H1 (cell line): ENCODE measurements at regions not wholly inside any gene's neighbourhood (a gene's known extent, or its start where the extent isn't known, plus 50 kb on each side); places are given as distances from the start of the nearest gene placed in this dataset.

Experiments
- CTCF ChIA-PET: fragments of 300-600 bp; sonication (Branson Sonifier 250); formaldehyde crosslinking; loops from one replicate; lab custom pipeline; 2021; ENCODE audit not compliant: partially characterized antibody; lab: Charles Lee
- POLR2A ChIA-PET: fragments of 300-600 bp; sonication (Branson Sonifier 250); formaldehyde crosslinking; loops from one replicate; lab custom pipeline; 2021; ENCODE audit warnings: inconsistent platforms; ENCODE audit not compliant: partially characterized antibody; lab: Charles Lee
- DNase-seq, 2 experiments: peaks; one replicate each; pipeline versions ENCODE4 v3.0.0 to v3.0.0-alpha.2; 2010 to 2022; ENCODE audit warnings: low spot score in 2 of 2, low read depth in 1 of 2, mixed read lengths in 1 of 2
- FAIRE-seq: peaks from 2 replicates; lab custom pipeline; 2011; peaks lifted over from hg19 to GRCh38; lab: Jason Lieb, UNC
- H2AFZ ChIP-seq: 2 replicates; pipeline ENCODE4 v1.8.1; 2012; ENCODE audit warnings: low read length, inconsistent platforms
- H2AK5ac ChIP-seq: 2 replicates; pipeline ENCODE4 v1.6.1; 2013; ENCODE audit warnings: low read depth, low read length
- H2BK120ac ChIP-seq: replicated peaks from 2 replicates; pipeline ENCODE3; 2013; ENCODE audit warnings: low read depth, low read length, inconsistent platforms
- H2BK12ac ChIP-seq: 2 replicates; pipeline ENCODE4 v1.6.1; 2013; ENCODE audit warnings: low read depth, low read length
- H2BK15ac ChIP-seq: 2 replicates; pipeline ENCODE4 v1.6.1; 2013; ENCODE audit warnings: low read length
- H2BK20ac ChIP-seq: 2 replicates; pipeline ENCODE4 v1.6.1; 2013; ENCODE audit warnings: low read length
- H2BK5ac ChIP-seq: 2 replicates; pipeline ENCODE4 v1.6.1; 2013; ENCODE audit warnings: low read depth, low read length
- H3K14ac ChIP-seq: 2 replicates; pipeline ENCODE4 v1.6.1; 2013; ENCODE audit warnings: inconsistent platforms; ENCODE audit not compliant: insufficient read length
- H3K18ac ChIP-seq: 2 replicates; pipeline ENCODE4 v1.6.1; 2013; ENCODE audit warnings: low read length; ENCODE audit errors: extremely low read depth
- H3K23ac ChIP-seq: 2 replicates; pipeline ENCODE4 v1.6.1; 2013; ENCODE audit warnings: inconsistent platforms; ENCODE audit not compliant: insufficient read length
- H3K23me2 ChIP-seq: 2 replicates; pipeline ENCODE4 v1.6.1; 2013; ENCODE audit warnings: low read depth, low read length
- H3K27ac ChIP-seq: 2 replicates; pipeline ENCODE4 v1.6.1; 2011; ENCODE audit warnings: low read depth, low read length, inconsistent platforms
- H3K27me3 ChIP-seq, 4 experiments: replicated peaks in 1 of 4; 1 replicate in 1 of 4; 2 replicates in 3 of 4; pipeline versions ENCODE4 v1.6.1 to v1.8.1; 2011 to 2013; ENCODE audit warnings: low read length in 3 of 4, mild to moderate bottlenecking in 3 of 4, inconsistent platforms in 2 of 4, mixed read lengths in 2 of 4, moderate library complexity in 1 of 4; ENCODE audit not compliant: control insufficient read depth in 3 of 4, insufficient read depth in 3 of 4; ENCODE audit errors: extremely low read depth in 1 of 4
- H3K36me3 ChIP-seq, 4 experiments: 2 replicates each; pipeline versions ENCODE4 v1.6.1 to v1.8.1; 2011 to 2013; ENCODE audit warnings: mild to moderate bottlenecking in 4 of 4, low read length in 3 of 4, moderate library complexity in 2 of 4, control low read depth in 1 of 4, inconsistent platforms in 1 of 4; ENCODE audit not compliant: insufficient read depth in 4 of 4, control insufficient read depth in 2 of 4
- H3K4ac ChIP-seq: replicated peaks from 2 replicates; pipeline ENCODE3; 2013; ENCODE audit warnings: low read length, low read depth, mixed read lengths, inconsistent platforms; ENCODE audit not compliant: insufficient read length
- H3K4me1 ChIP-seq, 4 experiments: replicated peaks in 1 of 4; 1 replicate in 1 of 4; 2 replicates in 3 of 4; pipeline versions ENCODE4 v1.6.1 to v1.8.1; 2011 to 2013; ENCODE audit warnings: low read length in 3 of 4, inconsistent platforms in 2 of 4, mixed read lengths in 1 of 4; ENCODE audit not compliant: insufficient read depth in 4 of 4, control insufficient read depth in 3 of 4
- H3K4me2 ChIP-seq, 2 experiments: 2 replicates each; pipeline versions ENCODE4 v1.6.1 to v1.8.1; 2011 to 2013; ENCODE audit warnings: low read depth in 2 of 2, low read length in 2 of 2, control low read depth in 1 of 2, inconsistent platforms in 1 of 2, mild to moderate bottlenecking in 1 of 2; ENCODE audit not compliant: insufficient read depth in 1 of 2
- H3K4me3 ChIP-seq, 4 experiments: fragments of 200-600, 300-600 bp in 1 of 4; sonication (generic), shearing (Covaris generic), sonication (Bioruptor Twin) in 1 of 4; 2 replicates each; pipeline versions ENCODE4 v1.5.1 to v1.8.1; 2011 to 2016; ENCODE audit warnings: low read length in 4 of 4, low read depth in 3 of 4, control low read depth in 2 of 4, inconsistent platforms in 2 of 4, mild to moderate bottlenecking in 2 of 4, mixed read lengths in 1 of 4, moderate library complexity in 1 of 4; ENCODE audit not compliant: insufficient read depth in 2 of 4; ENCODE audit errors: extremely low read depth in 1 of 4
- H3K56ac ChIP-seq: replicated peaks from 2 replicates; pipeline ENCODE3; 2013; ENCODE audit warnings: low read depth, mild to moderate bottlenecking, mixed read lengths, low read length, inconsistent platforms; ENCODE audit not compliant: insufficient read length
- H3K79me1 ChIP-seq: 2 replicates; pipeline ENCODE4 v1.6.1; 2013; ENCODE audit warnings: low read depth, low read length, control low read depth
- H3K79me2 ChIP-seq, 2 experiments: 2 replicates each; pipeline versions ENCODE4 v1.6.1 to v1.8.1; 2012 to 2013; ENCODE audit warnings: low read length in 2 of 2, mild to moderate bottlenecking in 2 of 2, inconsistent platforms in 1 of 2; ENCODE audit not compliant: insufficient read depth in 2 of 2, control insufficient read depth in 1 of 2
- H3K9ac ChIP-seq, 4 experiments: replicated peaks in 1 of 4; 1 replicate in 1 of 4; 2 replicates in 3 of 4; pipeline versions ENCODE4 v1.6.1 to v1.8.1; 2011 to 2013; ENCODE audit warnings: low read depth in 3 of 4, low read length in 3 of 4, control low read depth in 2 of 4, mild to moderate bottlenecking in 2 of 4, moderate library complexity in 2 of 4, inconsistent platforms in 1 of 4; ENCODE audit errors: extremely low read depth in 1 of 4
- H3K9me3 ChIP-seq, 2 experiments: 2 replicates each; pipeline versions ENCODE4 v1.6.1 to v1.8.1; 2012 to 2013; ENCODE audit warnings: mild to moderate bottlenecking in 2 of 2, moderate library complexity in 2 of 2, control low read depth in 1 of 2, inconsistent platforms in 1 of 2, low read depth in 1 of 2, low read length in 1 of 2, mixed read lengths in 1 of 2; ENCODE audit not compliant: insufficient read depth in 2 of 2
- H4K20me1 ChIP-seq, 2 experiments: replicated peaks in 1 of 2; 2 replicates each; pipeline versions ENCODE3 to v1.8.1; 2011 to 2013; ENCODE audit warnings: inconsistent platforms in 2 of 2, low read length in 2 of 2, mild to moderate bottlenecking in 1 of 2; ENCODE audit not compliant: insufficient read depth in 2 of 2, control insufficient read depth in 1 of 2
- H4K5ac ChIP-seq: 2 replicates; pipeline ENCODE4 v1.6.1; 2013; ENCODE audit warnings: low read length, low read depth, mixed read lengths, inconsistent platforms; ENCODE audit not compliant: insufficient read length
- H4K8ac ChIP-seq: 2 replicates; pipeline ENCODE4 v1.8.0; 2013; ENCODE audit warnings: mild to moderate bottlenecking, moderate library complexity, low read length, inconsistent platforms; ENCODE audit not compliant: insufficient read depth; ENCODE audit errors: extremely low read depth
- H4K91ac ChIP-seq: replicated peaks from 2 replicates; pipeline ENCODE3; 2013; ENCODE audit warnings: low read length, mixed read lengths, inconsistent platforms; ENCODE audit not compliant: insufficient read length
- ASH2L ChIP-seq: fragments of 200-600, 300-600 bp; sonication (generic); IDR thresholded peaks from one replicate; pipeline ENCODE4 v1.7.1; 2017; ENCODE audit warnings: low read length
- CBX8 ChIP-seq: fragments of 300-800, 300-1000 bp; sonication (generic); IDR thresholded peaks from 2 replicates; pipeline ENCODE4 v1.7.1; 2016; ENCODE audit warnings: low read depth, low read length, borderline replicate concordance
- CHD2 ChIP-seq: IDR thresholded peaks from 2 replicates; pipeline ENCODE4 v1.6.1; 2012; ENCODE audit warnings: low read length, improper control_type of control experiment
- CREB1 ChIP-seq: IDR thresholded peaks from 2 replicates; pipeline ENCODE4 v1.6.1; 2012; ENCODE audit warnings: inconsistent platforms
- CTCF ChIP-seq, 3 experiments: IDR thresholded peaks; 1 replicate in 2 of 3; 2 replicates in 1 of 3; pipeline versions ENCODE4 v1.5.1 to v1.6.1; 2011; ENCODE audit warnings: low read length in 3 of 3, mild to moderate bottlenecking in 3 of 3, inconsistent platforms in 2 of 3, low read depth in 1 of 3, moderate library complexity in 1 of 3; ENCODE audit not compliant: insufficient read depth in 1 of 3; ENCODE audit errors: control extremely low read depth in 1 of 3
- E2F6 ChIP-seq: IDR thresholded peaks from 2 replicates; pipeline ENCODE4 v1.6.1; 2012; ENCODE audit warnings: inconsistent platforms
- KDM1A ChIP-seq: fragments of 200-600, 300-600 bp; sonication (generic); IDR thresholded peaks from 2 replicates; pipeline ENCODE4 v1.7.1; 2016; ENCODE audit warnings: mild to moderate bottlenecking, low read length, borderline replicate concordance
- RFX5 ChIP-seq: IDR thresholded peaks from 2 replicates; pipeline ENCODE4 v1.6.1; 2011; ENCODE audit warnings: low read depth, low read length, improper control_type of control experiment, borderline replicate concordance
- SAP30 ChIP-seq: fragments of 300-600 bp; sonication (generic); IDR thresholded peaks from 2 replicates; pipeline ENCODE4 v1.7.1; 2012; ENCODE audit warnings: low read length, moderate library complexity, mild to moderate bottlenecking, inconsistent platforms; ENCODE audit not compliant: insufficient read depth, insufficient replicate concordance
- SIN3A ChIP-seq, 2 experiments: IDR thresholded peaks in 1 of 2; conservative IDR thresholded peaks in 1 of 2; 2 replicates each; pipeline ENCODE4 v1.6.1; 2011 to 2012; ENCODE audit warnings: low read length in 2 of 2, improper control_type of control experiment in 1 of 2, low read depth in 1 of 2, mild to moderate bottlenecking in 1 of 2
- SIRT6 ChIP-seq: IDR thresholded peaks from one replicate; pipeline ENCODE4 v1.7.1; 2012; ENCODE audit warnings: low read length, inconsistent platforms
- SP4 ChIP-seq: IDR thresholded peaks from 2 replicates; pipeline ENCODE4 v1.6.1; 2012; ENCODE audit warnings: low read length, inconsistent platforms
- WGBS, 2 experiments: shearing (Covaris generic) in 1 of 2; methylation state at CpG; one replicate each; pipeline versions ENCODE4 v1.1.6 to v1.1.7; 2013 to 2015; ENCODE audit warnings: low lambda C conversion rate in 2 of 2, mixed read lengths in 2 of 2, inconsistent platforms in 1 of 2, low coverage in 1 of 2, missing lambda C conversion rate in 1 of 2; ENCODE audit not compliant: insufficient replicate concordance in 2 of 2, insufficient coverage in 1 of 2, insufficient read length in 1 of 2; ENCODE audit errors: extremely low coverage in 1 of 2, missing lambda C conversion rate in 1 of 2; 5-methylcytosine and 5-hydroxymethylcytosine counted together

- Histone ChIP-seq H3K18ac (no peak overlapping the region), H2BK15ac (no peak overlapping the region), H3K9me3 (no peaks in the 10 kb centered on the region), H3K27me3 (no peaks in the 10 kb centered on the region), H3K23me2 (no peaks in the 10 kb centered on the region), H3K4me1 (0 out of 7 replicates have a peak, but pooled peaks cover 0 to 2% (median 0%) of the 10 kb centered on the region in 4 experiments), H2BK5ac (no peak overlapping the region), H3K23ac (no peak overlapping the region), H2BK12ac (no peak overlapping the region), H3K4ac (no peak overlapping the region), H4K8ac (no peak overlapping the region), H3K14ac (no peak overlapping the region), H2BK20ac (no peak overlapping the region), H3K56ac (no peak overlapping the region), H3K9ac (no peak overlapping the region), H2AK5ac (no peak overlapping the region), H2BK120ac (no peak overlapping the region), H3K27ac (no peak overlapping the region), H4K5ac (no peak overlapping the region), H3K4me3 (no peak overlapping the region), H4K91ac (no peak overlapping the region), H4K20me1 (no peaks in the 10 kb centered on the region), H3K4me2 (no peak overlapping the region), H3K79me2 (no peaks in the 10 kb centered on the region), H3K79me1 (no peaks in the 10 kb centered on the region), H2AFZ (no peak overlapping the region), H3K36me3 (no peaks in the 10 kb centered on the region)
- no peak for FAIRE-seq
- WGBS, 2 experiments, result 92% methylated on average over 1 of the region's 1 CpG; no CpG with 5 or more reads in 1 of the 2 experiments
- no peak for DNase-seq
- ChIA-PET CTCF (interaction anchor here (0.6 to 1.4 kb wide), 6 partner anchors 9 to 581 kb away, joined by 3 to 6 read pairs (median 3); no protein-coding TSS in a partner anchor), POLR2A (interaction anchor here (1.3 kb wide), 1 partner anchor 10 kb away, joined by 3 read pairs; no protein-coding TSS in a partner anchor)
- TF ChIP-seq SP4, result no peak
- TF ChIP-seq KDM1A, result no peak
- TF ChIP-seq SAP30, result no peak
- no peak for TF ChIP-seq RFX5
- TF ChIP-seq CREB1, result no peak
- no peak for TF ChIP-seq CTCF (IDR thresholded peaks at IDR 0.05; ENCODE audit: control extremely low read depth in 1 of 3, insufficient read depth in 1 of 3, low read depth in 1 of 3, low read length in 3 of 3)
- no peak for TF ChIP-seq CBX8
- TF ChIP-seq SIRT6, result no peak
- no peak for TF ChIP-seq SIN3A (conservative IDR thresholded peaks at IDR 0.05 in 1 of 2, IDR thresholded peaks at IDR 0.05 in 1 of 2; ENCODE audit: low read depth in 1 of 2, low read length in 2 of 2)
- no peak for TF ChIP-seq ASH2L
- TF ChIP-seq CHD2, result no peak
- no peak for TF ChIP-seq E2F6
These were observed 553.7 kb downstream of the CD83 start for GRCh38 chr6:14671261-14671681.
